ENCODE measurements at regions not wholly inside any gene's neighbourhood (a gene's known extent, or its start where the extent isn't known, plus 50 kb on each side); places are given as distances from the start of the nearest gene placed in this dataset.

DNA sequence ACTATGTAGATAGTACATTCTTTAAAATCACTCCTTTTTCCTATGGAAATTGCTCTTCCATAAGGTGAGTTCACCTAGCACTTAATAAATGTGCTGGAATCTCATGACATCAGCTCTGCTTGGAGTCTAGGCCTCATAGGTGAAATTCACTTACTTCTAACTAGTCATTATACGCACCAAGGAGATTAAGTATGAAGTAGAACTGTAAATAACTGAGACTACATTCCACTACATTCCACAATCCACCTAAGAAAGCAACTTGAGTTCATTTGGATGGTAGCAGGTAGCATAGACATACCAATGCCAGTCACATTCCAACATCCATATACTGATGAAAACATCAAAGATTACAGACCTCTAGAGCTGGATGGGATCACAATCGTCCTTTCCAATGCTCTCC, 64.3 kb downstream of the NIBAN1 start:
- TF ChIP-seq, protein P1, sequence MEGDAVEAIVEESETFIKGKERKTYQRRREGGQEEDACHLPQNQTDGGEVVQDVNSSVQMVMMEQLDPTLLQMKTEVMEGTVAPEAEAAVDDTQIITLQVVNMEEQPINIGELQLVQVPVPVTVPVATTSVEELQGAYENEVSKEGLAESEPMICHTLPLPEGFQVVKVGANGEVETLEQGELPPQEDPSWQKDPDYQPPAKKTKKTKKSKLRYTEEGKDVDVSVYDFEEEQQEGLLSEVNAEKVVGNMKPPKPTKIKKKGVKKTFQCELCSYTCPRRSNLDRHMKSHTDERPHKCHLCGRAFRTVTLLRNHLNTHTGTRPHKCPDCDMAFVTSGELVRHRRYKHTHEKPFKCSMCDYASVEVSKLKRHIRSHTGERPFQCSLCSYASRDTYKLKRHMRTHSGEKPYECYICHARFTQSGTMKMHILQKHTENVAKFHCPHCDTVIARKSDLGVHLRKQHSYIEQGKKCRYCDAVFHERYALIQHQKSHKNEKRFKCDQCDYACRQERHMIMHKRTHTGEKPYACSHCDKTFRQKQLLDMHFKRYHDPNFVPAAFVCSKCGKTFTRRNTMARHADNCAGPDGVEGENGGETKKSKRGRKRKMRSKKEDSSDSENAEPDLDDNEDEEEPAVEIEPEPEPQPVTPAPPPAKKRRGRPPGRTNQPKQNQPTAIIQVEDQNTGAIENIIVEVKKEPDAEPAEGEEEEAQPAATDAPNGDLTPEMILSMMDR (conservative IDR thresholded peaks at IDR 0.05): no peak
- no peak for TF ChIP-seq EZH2 (IDR thresholded peaks at IDR 0.05; ENCODE audit: low read depth)

Data from PC-9 (cell line).